ENCODE measurements at regions not wholly inside any gene's neighbourhood (a gene's known extent, or its start where the extent isn't known, plus 50 kb on each side); places are given as distances from the start of the nearest gene placed in this dataset.

DNA sequence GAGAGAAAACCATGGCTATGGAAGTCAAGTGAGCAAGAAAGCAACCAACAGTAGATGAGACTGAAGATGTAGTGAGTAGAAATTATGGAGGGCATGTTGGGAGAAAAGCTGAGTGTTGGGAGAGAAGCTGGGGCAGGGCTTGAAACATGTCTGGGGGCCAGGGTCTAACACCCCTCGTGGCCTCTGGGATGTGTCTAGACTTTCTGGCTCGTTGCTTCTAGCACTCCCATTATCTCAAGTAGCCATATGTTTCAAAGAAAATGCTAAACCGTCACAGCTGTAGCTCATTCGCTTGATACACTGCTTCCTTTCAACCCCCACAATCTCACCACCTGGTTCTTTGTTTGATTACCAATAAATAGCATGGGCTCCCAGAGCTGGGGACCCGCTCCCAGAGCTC is 83.8 kb upstream of the BCHE start:
- no peak for TF ChIP-seq RAD21 (conservative IDR thresholded peaks at IDR 0.05)
- TF ChIP-seq EP300 (conservative IDR thresholded peaks at IDR 0.05; ENCODE audit: poor library complexity, severe bottlenecking) = no peak
- no peak for TF ChIP-seq POLR2AphosphoS5 (IDR thresholded peaks at IDR 0.05)
- no peak for TF ChIP-seq MXI1 (conservative IDR thresholded peaks at IDR 0.05; ENCODE audit: poor library complexity, severe bottlenecking)
- TF ChIP-seq, protein P1, sequence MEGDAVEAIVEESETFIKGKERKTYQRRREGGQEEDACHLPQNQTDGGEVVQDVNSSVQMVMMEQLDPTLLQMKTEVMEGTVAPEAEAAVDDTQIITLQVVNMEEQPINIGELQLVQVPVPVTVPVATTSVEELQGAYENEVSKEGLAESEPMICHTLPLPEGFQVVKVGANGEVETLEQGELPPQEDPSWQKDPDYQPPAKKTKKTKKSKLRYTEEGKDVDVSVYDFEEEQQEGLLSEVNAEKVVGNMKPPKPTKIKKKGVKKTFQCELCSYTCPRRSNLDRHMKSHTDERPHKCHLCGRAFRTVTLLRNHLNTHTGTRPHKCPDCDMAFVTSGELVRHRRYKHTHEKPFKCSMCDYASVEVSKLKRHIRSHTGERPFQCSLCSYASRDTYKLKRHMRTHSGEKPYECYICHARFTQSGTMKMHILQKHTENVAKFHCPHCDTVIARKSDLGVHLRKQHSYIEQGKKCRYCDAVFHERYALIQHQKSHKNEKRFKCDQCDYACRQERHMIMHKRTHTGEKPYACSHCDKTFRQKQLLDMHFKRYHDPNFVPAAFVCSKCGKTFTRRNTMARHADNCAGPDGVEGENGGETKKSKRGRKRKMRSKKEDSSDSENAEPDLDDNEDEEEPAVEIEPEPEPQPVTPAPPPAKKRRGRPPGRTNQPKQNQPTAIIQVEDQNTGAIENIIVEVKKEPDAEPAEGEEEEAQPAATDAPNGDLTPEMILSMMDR (IDR thresholded peaks at IDR 0.05; ENCODE audit: poor library complexity, severe bottlenecking) = no peak
- no peak for TF ChIP-seq TAF1 (IDR thresholded peaks at IDR 0.05; ENCODE audit: low read depth)
- TF ChIP-seq EZH2 (IDR thresholded peaks at IDR 0.05; ENCODE audit: borderline replicate concordance, insufficient read depth, low read length, poor library complexity, severe bottlenecking) = no peak
- TF ChIP-seq, protein P2, sequence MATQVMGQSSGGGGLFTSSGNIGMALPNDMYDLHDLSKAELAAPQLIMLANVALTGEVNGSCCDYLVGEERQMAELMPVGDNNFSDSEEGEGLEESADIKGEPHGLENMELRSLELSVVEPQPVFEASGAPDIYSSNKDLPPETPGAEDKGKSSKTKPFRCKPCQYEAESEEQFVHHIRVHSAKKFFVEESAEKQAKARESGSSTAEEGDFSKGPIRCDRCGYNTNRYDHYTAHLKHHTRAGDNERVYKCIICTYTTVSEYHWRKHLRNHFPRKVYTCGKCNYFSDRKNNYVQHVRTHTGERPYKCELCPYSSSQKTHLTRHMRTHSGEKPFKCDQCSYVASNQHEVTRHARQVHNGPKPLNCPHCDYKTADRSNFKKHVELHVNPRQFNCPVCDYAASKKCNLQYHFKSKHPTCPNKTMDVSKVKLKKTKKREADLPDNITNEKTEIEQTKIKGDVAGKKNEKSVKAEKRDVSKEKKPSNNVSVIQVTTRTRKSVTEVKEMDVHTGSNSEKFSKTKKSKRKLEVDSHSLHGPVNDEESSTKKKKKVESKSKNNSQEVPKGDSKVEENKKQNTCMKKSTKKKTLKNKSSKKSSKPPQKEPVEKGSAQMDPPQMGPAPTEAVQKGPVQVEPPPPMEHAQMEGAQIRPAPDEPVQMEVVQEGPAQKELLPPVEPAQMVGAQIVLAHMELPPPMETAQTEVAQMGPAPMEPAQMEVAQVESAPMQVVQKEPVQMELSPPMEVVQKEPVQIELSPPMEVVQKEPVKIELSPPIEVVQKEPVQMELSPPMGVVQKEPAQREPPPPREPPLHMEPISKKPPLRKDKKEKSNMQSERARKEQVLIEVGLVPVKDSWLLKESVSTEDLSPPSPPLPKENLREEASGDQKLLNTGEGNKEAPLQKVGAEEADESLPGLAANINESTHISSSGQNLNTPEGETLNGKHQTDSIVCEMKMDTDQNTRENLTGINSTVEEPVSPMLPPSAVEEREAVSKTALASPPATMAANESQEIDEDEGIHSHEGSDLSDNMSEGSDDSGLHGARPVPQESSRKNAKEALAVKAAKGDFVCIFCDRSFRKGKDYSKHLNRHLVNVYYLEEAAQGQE (IDR thresholded peaks at IDR 0.05; ENCODE audit: borderline replicate concordance) = no peak
- no peak for TF ChIP-seq SMC3 (conservative IDR thresholded peaks at IDR 0.05; ENCODE audit: poor library complexity)
- no peaks in the 10 kb centered on the region for H4K20me1 ChIP-seq (ENCODE audit: insufficient read depth)
- H3K36me3 ChIP-seq (ENCODE audit: insufficient read depth, low read length) = no peaks in the 10 kb centered on the region
- no peak overlapping the region for H3K9ac ChIP-seq (ENCODE audit: low read length)
- H3K4me3 ChIP-seq (ENCODE audit: low read length) = no peak overlapping the region
- no peaks in the 10 kb centered on the region for H3K9me3 ChIP-seq (ENCODE audit: low read length)
- no peaks in the 10 kb centered on the region for H3K27me3 ChIP-seq (ENCODE audit: insufficient read depth, low read depth, low read length)
- no peak overlapping the region for H3K27ac ChIP-seq (ENCODE audit: low read length)
- H3F3A ChIP-seq (ENCODE audit: insufficient read depth, low read length, poor library complexity, severe bottlenecking) = no peaks in the 10 kb centered on the region
- H2AFZ ChIP-seq (ENCODE audit: low read depth, low read length) = no peak overlapping the region
- no peaks in the 10 kb centered on the region for H3K79me2 ChIP-seq (replicated peaks; ENCODE audit: insufficient read depth, low read length)
- no peaks in the 10 kb centered on the region for H3K9me2 ChIP-seq (ENCODE audit: insufficient read depth, low read length)
- H3K4me2 ChIP-seq (ENCODE audit: low read length) = no peak overlapping the region

DNA sequence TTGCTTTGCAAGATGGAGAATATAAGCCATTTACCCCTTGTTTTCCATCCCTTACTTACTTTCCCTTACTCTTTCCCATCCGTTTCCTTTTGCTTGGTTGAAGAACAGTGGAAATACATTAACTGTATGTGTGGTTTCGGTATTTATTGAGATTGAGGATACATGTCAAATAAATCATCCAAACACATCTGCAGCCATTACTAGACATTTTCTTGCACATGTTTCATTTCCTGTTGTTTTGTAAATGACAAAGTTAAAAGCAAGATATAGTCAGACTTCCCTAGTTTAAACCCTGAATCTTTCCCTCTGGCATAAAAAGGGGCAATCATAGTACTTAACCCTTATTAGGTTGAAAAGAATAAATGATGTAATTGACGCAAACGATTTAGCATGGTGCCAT is 82.1 kb upstream of the BCHE start:
- H3K79me2 ChIP-seq (replicated peaks; ENCODE audit: insufficient read depth, low read length) = no peaks in the 10 kb centered on the region
- H3K9me2 ChIP-seq (ENCODE audit: insufficient read depth, low read length) = no peaks in the 10 kb centered on the region
- H2AFZ ChIP-seq (ENCODE audit: low read depth, low read length) = no peak overlapping the region
- TF ChIP-seq, protein P1 (IDR thresholded peaks at IDR 0.05; ENCODE audit: poor library complexity, severe bottlenecking) = no peak
- no peak for TF ChIP-seq SMC3 (conservative IDR thresholded peaks at IDR 0.05; ENCODE audit: poor library complexity)
- TF ChIP-seq, protein P2 (IDR thresholded peaks at IDR 0.05; ENCODE audit: borderline replicate concordance) = no peak
- TF ChIP-seq EP300 (conservative IDR thresholded peaks at IDR 0.05; ENCODE audit: poor library complexity, severe bottlenecking) = no peak
- TF ChIP-seq MXI1 (conservative IDR thresholded peaks at IDR 0.05; ENCODE audit: poor library complexity, severe bottlenecking) = no peak
- TF ChIP-seq EZH2 (IDR thresholded peaks at IDR 0.05; ENCODE audit: borderline replicate concordance, insufficient read depth, low read length, poor library complexity, severe bottlenecking) = no peak
- TF ChIP-seq RAD21 (conservative IDR thresholded peaks at IDR 0.05) = no peak
- TF ChIP-seq POLR2AphosphoS5 (IDR thresholded peaks at IDR 0.05) = no peak
- TF ChIP-seq TAF1 (IDR thresholded peaks at IDR 0.05; ENCODE audit: low read depth) = no peak
- H3K9ac ChIP-seq (ENCODE audit: low read length) = no peak overlapping the region
- no peak overlapping the region for H3K27ac ChIP-seq (ENCODE audit: low read length)
- H3K9me3 ChIP-seq (ENCODE audit: low read length) = no peaks in the 10 kb centered on the region
- H3K4me2 ChIP-seq (ENCODE audit: low read length) = no peak overlapping the region
- H3K4me3 ChIP-seq (ENCODE audit: low read length) = no peak overlapping the region
- no peaks in the 10 kb centered on the region for H3K36me3 ChIP-seq (ENCODE audit: insufficient read depth, low read length)
- no peaks in the 10 kb centered on the region for H4K20me1 ChIP-seq (ENCODE audit: insufficient read depth)
- no peaks in the 10 kb centered on the region for H3K27me3 ChIP-seq (ENCODE audit: insufficient read depth, low read depth, low read length)
- no peaks in the 10 kb centered on the region for H3F3A ChIP-seq (ENCODE audit: insufficient read depth, low read length, poor library complexity, severe bottlenecking)

Data from neural cell (in vitro differentiated cells).